Dendritic cell treated with granulocyte-macrophage colony-stimulating factor and Interleukin-4, amounts not matched to agents 40 ng/mL and 50 ng/mL, for 4 days (primary cell): ENCODE measurements at regions not wholly inside any gene's neighbourhood (a gene's known extent, or its start where the extent isn't known, plus 50 kb on each side); places are given as distances from the start of the nearest gene placed in this dataset.
"Not testable (repeated sequence)": the region's sequence is repeated elsewhere in the genome, so short reads cannot be mapped to it uniquely, and the experiment has no call there.

Source experiments
- H3K27ac Mint-ChIP-seq: one replicate; pipeline ENCODE4 v1.8.0; 2022; ENCODE audit warnings: mild to moderate bottlenecking, mixed read lengths
- H3K27me3 Mint-ChIP-seq: one replicate; pipeline ENCODE4 v1.8.0; 2022; ENCODE audit warnings: mild to moderate bottlenecking, mixed read lengths
- H3K36me3 Mint-ChIP-seq: one replicate; pipeline ENCODE4 v1.8.0; 2022; ENCODE audit warnings: low read depth, mixed read lengths
- H3K4me1 Mint-ChIP-seq: one replicate; pipeline ENCODE4 v1.8.0; 2022; ENCODE audit warnings: low read depth, mixed read lengths
- H3K4me3 Mint-ChIP-seq: one replicate; pipeline ENCODE4 v1.8.0; 2022; ENCODE audit warnings: mild to moderate bottlenecking, moderate library complexity, mixed read lengths
- H3K9me3 Mint-ChIP-seq: one replicate; pipeline ENCODE4 v1.8.0; 2022; ENCODE audit warnings: mixed read lengths
- intact Hi-C: fragments of 100-400 bp; cut with micrococcal nuclease; formaldehyde crosslinking; loops from one replicate; pipeline ENCODE4 v1.15.0; 2022

GRCh38 chr10:118970770-118971169 lies 58.7 kb upstream of the NANOS1 start:
- Mint-ChIP-seq H3K36me3 (no peaks in the 10 kb centered on the region), H3K4me1 (no peaks in the 10 kb centered on the region), H3K9me3 (peaks cover 9% of the 10 kb centered on the region), H3K4me3 (no peak overlapping the region), H3K27ac (no peak overlapping the region), H3K27me3 (peaks cover 10% of the 10 kb centered on the region)
- intact Hi-C loops: no loop called here

DNA sequence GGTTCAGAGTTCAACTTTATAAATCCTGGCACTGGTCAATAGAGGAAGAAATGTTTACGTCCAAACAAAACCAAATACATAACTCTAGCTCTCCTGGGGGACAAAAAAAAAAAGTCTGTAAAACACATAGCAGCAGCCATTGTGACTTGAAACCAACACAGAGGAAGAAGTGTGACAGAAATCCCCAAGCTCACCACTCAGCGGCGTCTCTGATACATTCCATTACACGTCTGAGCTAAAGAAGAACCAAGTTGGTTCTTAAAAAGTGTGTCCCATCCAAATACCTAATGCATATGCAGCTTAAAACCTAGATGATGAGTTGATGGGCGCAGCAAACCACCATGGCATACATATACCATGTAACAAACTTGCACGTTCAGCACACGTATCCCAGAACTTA lies 58.3 kb upstream of the NANOS1 start:
- intact Hi-C loops: no loop called here
- H3K4me1 Mint-ChIP-seq: no peaks in the 10 kb centered on the region
- H3K36me3 Mint-ChIP-seq: no peaks in the 10 kb centered on the region
- peaks cover 10% of the 10 kb centered on the region for H3K27me3 Mint-ChIP-seq
- no peak overlapping the region for H3K27ac Mint-ChIP-seq
- H3K4me3 Mint-ChIP-seq: no peak overlapping the region
- peaks cover 9% of the 10 kb centered on the region for H3K9me3 Mint-ChIP-seq

DNA sequence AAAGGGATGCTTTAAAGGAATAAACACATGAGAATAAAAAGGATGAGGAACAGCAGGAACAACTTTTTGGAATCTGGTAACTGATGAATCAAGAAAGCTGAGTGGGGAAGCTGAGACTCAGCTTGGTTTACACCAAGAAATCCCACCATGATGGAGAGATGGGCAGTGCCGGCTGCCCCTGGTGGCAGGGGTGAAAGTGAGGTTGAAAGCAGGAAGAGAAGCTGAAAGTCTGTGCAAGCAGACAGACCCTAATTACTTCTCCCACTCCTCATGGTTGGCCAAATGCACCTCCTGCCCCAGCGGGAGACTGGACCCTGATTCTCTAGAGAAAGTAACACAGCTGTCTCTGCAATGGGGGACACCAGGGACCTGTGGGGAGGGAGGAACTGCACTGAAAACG lies 57.6 kb upstream of the NANOS1 start:
- Mint-ChIP-seq H3K27ac (no peak overlapping the region), H3K9me3 (peaks cover 9% of the 10 kb centered on the region), H3K4me1 (no peaks in the 10 kb centered on the region), H3K27me3 (peaks cover 10% of the 10 kb centered on the region), H3K4me3 (no peak overlapping the region), H3K36me3 (no peaks in the 10 kb centered on the region)
- intact Hi-C loops: no loop called here

DNA sequence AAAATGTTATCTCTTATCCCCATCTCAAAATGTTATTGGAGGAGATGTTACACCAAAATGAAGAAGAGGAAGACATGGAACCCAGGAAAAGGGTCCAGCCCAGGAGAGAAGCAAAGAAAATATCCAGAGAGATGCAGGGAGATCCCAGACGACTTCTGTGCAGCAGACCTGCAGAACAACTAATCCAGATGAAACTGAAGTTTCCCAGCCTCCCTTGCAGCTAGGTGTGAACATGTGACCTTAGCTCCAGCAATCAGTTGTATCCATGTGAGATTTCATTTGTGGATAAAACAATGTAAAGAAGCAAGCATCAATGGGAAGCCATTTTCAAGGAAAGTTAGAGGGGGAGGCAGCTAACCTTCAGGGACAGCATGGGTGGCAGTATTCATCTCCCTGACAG lies 55.8 kb upstream of the NANOS1 start:
- no peak overlapping the region for H3K4me3 Mint-ChIP-seq
- H3K9me3 Mint-ChIP-seq: peaks cover 9% of the 10 kb centered on the region
- no peaks in the 10 kb centered on the region for H3K36me3 Mint-ChIP-seq
- peaks cover 10% of the 10 kb centered on the region for H3K27me3 Mint-ChIP-seq
- intact Hi-C loops: no loop called here
- no peak overlapping the region for H3K27ac Mint-ChIP-seq
- H3K4me1 Mint-ChIP-seq: no peaks in the 10 kb centered on the region

GRCh38 chr10:118974951-118975350 lies 54.6 kb upstream of the NANOS1 start:
- no peak overlapping the region for H3K4me3 Mint-ChIP-seq
- H3K9me3 Mint-ChIP-seq: peaks cover 9% of the 10 kb centered on the region
- H3K27ac Mint-ChIP-seq: no peak overlapping the region
- intact Hi-C loops: no loop called here
- no peaks in the 10 kb centered on the region for H3K36me3 Mint-ChIP-seq
- H3K27me3 Mint-ChIP-seq: peaks cover 8% of the 10 kb centered on the region
- H3K4me1 Mint-ChIP-seq: no peaks in the 10 kb centered on the region

DNA sequence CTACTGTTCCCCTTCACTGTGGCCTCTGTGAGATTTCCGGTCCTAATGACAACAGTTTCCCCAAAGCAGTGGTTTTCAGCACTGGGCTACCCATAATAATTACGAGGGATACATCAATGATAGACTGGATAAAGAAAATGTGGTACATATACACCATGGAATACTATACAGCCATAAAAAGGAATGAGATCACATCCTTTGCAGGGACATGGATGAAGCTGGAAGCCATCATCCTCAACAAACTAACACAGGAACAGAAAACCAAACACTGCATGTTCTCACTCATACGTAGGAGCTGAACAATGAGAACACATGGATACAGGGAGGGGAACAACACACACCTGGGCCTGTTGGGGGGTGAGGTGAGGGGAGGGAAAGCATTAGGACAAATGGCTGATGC lies 53.3 kb upstream of the NANOS1 start:
- intact Hi-C loops, H3K9me3 Mint-ChIP-seq, H3K4me1 Mint-ChIP-seq, H3K27me3 Mint-ChIP-seq, H3K36me3 Mint-ChIP-seq, H3K4me3 Mint-ChIP-seq, H3K27ac Mint-ChIP-seq: not testable (repeated sequence)

GRCh38 chr10:118977022-118977599 lies 52.4 kb upstream of the NANOS1 start:
- intact Hi-C loops: no loop called here
- Mint-ChIP-seq H3K4me1 (no peaks in the 10 kb centered on the region), H3K4me3 (no peak overlapping the region), H3K36me3 (no peaks in the 10 kb centered on the region), H3K9me3 (peaks cover 9% of the 10 kb centered on the region), H3K27ac (no peak overlapping the region), H3K27me3 (peaks cover 8% of the 10 kb centered on the region)

- peaks cover 6% of the 10 kb centered on the region for H3K27me3 Mint-ChIP-seq
- H3K36me3 Mint-ChIP-seq: no peaks in the 10 kb centered on the region
- H3K4me3 Mint-ChIP-seq: no peak overlapping the region
- intact Hi-C loops: no loop called here
- H3K4me1 Mint-ChIP-seq: no peaks in the 10 kb centered on the region
- H3K27ac Mint-ChIP-seq: no peak overlapping the region
- H3K9me3 Mint-ChIP-seq: peaks cover 9% of the 10 kb centered on the region
These were observed 51.7 kb upstream of the NANOS1 start for GRCh38 chr10:118977835-118978234.

GRCh38 chr10:118978316-118978997 lies 51.1 kb upstream of the NANOS1 start:
- Mint-ChIP-seq H3K36me3 (no peaks in the 10 kb centered on the region), H3K9me3 (peaks cover 7% of the 10 kb centered on the region), H3K27ac (no peak overlapping the region), H3K4me3 (no peak overlapping the region), H3K4me1 (no peaks in the 10 kb centered on the region), H3K27me3 (peaks cover 3% of the 10 kb centered on the region)
- intact Hi-C loops: no loop called here

GRCh38 chr10:118978998-118979350 lies 50.5 kb upstream of the NANOS1 start:
- H3K4me3 Mint-ChIP-seq: no peak overlapping the region
- H3K36me3 Mint-ChIP-seq: no peaks in the 10 kb centered on the region
- peaks cover 3% of the 10 kb centered on the region for H3K27me3 Mint-ChIP-seq
- peaks cover 2% of the 10 kb centered on the region for H3K9me3 Mint-ChIP-seq
- H3K4me1 Mint-ChIP-seq: no peaks in the 10 kb centered on the region
- H3K27ac Mint-ChIP-seq: no peak overlapping the region
- intact Hi-C loops: no loop called here

- no peak overlapping the region for H3K4me3 Mint-ChIP-seq
- H3K27ac Mint-ChIP-seq: no peak overlapping the region
- no peaks in the 10 kb centered on the region for H3K36me3 Mint-ChIP-seq
These were observed 49.9 kb upstream of the NANOS1 start for GRCh38 chr10:118979661-118980060.

More at GRCh38 chr10:118979661-118980060, 49.9 kb upstream of the NANOS1 start:
- Mint-ChIP-seq H3K4me1 (no peaks in the 10 kb centered on the region), H3K27me3 (peaks cover 3% of the 10 kb centered on the region), H3K9me3 (peaks cover 7% of the 10 kb centered on the region)
- intact Hi-C loops: no loop called here
